ENCODE measurements at regions not wholly inside any gene's neighbourhood (a gene's known extent, or its start where the extent isn't known, plus 50 kb on each side); places are given as distances from the start of the nearest gene placed in this dataset.
"Not testable (repeated sequence)": the region's sequence is repeated elsewhere in the genome, so short reads cannot be mapped to it uniquely, and the experiment has no call there.

- peak in 2 of 4 donors; percentile 10 to 15 for DNase-seq (ENCODE audit: low read depth in 4 of 4, low spot score in 3 of 4)
Measured at GRCh38 chr1:31510853-31511789, 65.2 kb upstream of the TINAGL1 start.

- DNase-seq (ENCODE audit: low read depth in 4 of 4, low spot score in 3 of 4) = no peak
Measured at GRCh38 chr1:31511848-31512615, 64.3 kb upstream of the TINAGL1 start.

GRCh38 chr1:31514117-31514516, 62.2 kb upstream of the TINAGL1 start:
- DNase-seq (ENCODE audit: low read depth in 4 of 4, low spot score in 3 of 4) = no peak

- no peak for DNase-seq (ENCODE audit: low read depth in 4 of 4, low spot score in 3 of 4)
Measured at GRCh38 chr1:31515056-31515775, 61.1 kb upstream of the TINAGL1 start.

- no peak for DNase-seq (ENCODE audit: low read depth in 4 of 4, low spot score in 3 of 4)
Measured at GRCh38 chr1:31515936-31516335, 60.4 kb upstream of the TINAGL1 start.

GRCh38 chr1:31517301-31517700, 59.0 kb upstream of the TINAGL1 start:
- DNase-seq (ENCODE audit: low read depth in 4 of 4, low spot score in 3 of 4) = no peak

- DNase-seq (ENCODE audit: low read depth in 4 of 4, low spot score in 3 of 4) = not testable (repeated sequence)
Measured at GRCh38 chr1:31517986-31518385, 58.3 kb upstream of the TINAGL1 start.

GRCh38 chr1:31521761-31522555, 54.4 kb upstream of the TINAGL1 start:
- no peak for DNase-seq (ENCODE audit: low read depth in 4 of 4, low spot score in 3 of 4)

- no peak for DNase-seq (ENCODE audit: low read depth in 4 of 4, low spot score in 3 of 4)
Measured at GRCh38 chr1:31522556-31522845, 53.8 kb upstream of the TINAGL1 start.

GRCh38 chr1:31523012-31523411, 53.3 kb upstream of the TINAGL1 start:
- no peak for DNase-seq (ENCODE audit: low read depth in 4 of 4, low spot score in 3 of 4)

- no peak for DNase-seq (ENCODE audit: low read depth in 4 of 4, low spot score in 3 of 4)
Measured at GRCh38 chr1:31523769-31524168, 52.5 kb upstream of the TINAGL1 start.

- DNase-seq (ENCODE audit: low read depth in 4 of 4, low spot score in 3 of 4) = no peak
Measured at GRCh38 chr1:31524186-31524901, 52.0 kb upstream of the TINAGL1 start.

All from left renal pelvis (tissue), 4 donors.